GM12878 (cell line): ENCODE measurements at regions not wholly inside any gene's neighbourhood (a gene's known extent, or its start where the extent isn't known, plus 50 kb on each side); places are given as distances from the start of the nearest gene placed in this dataset.
A peak's percentile ranks its signal among the peaks of the same experiment; 100 is the strongest.

ENCODE experiments used
- ATAC-seq: fragments of 200-7000 bp; cut with Tn5 transposase; 3 replicates; pipeline ENCODE4 v1.9.1; 2020; ENCODE audit warnings: mild to moderate bottlenecking, moderate library complexity
- BruUV-seq: library from RNA; stranded (reverse); fragments of 400-500 nt; replicated peaks from 2 replicates; lab custom pipeline; 2021; lab: Mats Ljungman, UMichigan
- CTCF ChIA-PET: fragments of 300-600 bp; sonication (Branson Sonifier 250); formaldehyde crosslinking; extraction: SDS; loops from one replicate; lab custom pipeline; 2021; ENCODE audit warnings: inconsistent platforms; lab: Yijun Ruan, JAX
- POLR2A ChIA-PET: fragments of 350-600 bp; formaldehyde crosslinking; extraction: SDS; loops from one replicate; lab custom pipeline; 2021; ENCODE audit warnings: inconsistent platforms; lab: Charles Lee
- RAD21 ChIA-PET: fragments of 300-600 bp; sonication (Branson Sonifier 250); formaldehyde crosslinking; loops from one replicate; lab custom pipeline; 2023; ENCODE audit warnings: antibody characterized with exemption; ENCODE audit not compliant: unreplicated experiment; lab: Charles Lee
- SMC1A ChIA-PET: fragments of 300-600 bp; sonication (Branson Sonifier 250); formaldehyde crosslinking; loops from one replicate; lab custom pipeline; 2023; ENCODE audit not compliant: unreplicated experiment, uncharacterized antibody; lab: Charles Lee
- DNase-seq: peaks from one replicate; pipeline ENCODE4 v3.0.0-alpha.2; 2011; ENCODE audit warnings: low read depth, low spot score
- FAIRE-seq: peaks from 3 replicates; lab custom pipeline; 2011; peaks lifted over from hg19 to GRCh38; lab: Jason Lieb, UNC
- H2AFZ ChIP-seq: 2 replicates; pipeline ENCODE4 v1.6.0; 2011; ENCODE audit warnings: low read depth, low read length, control low read depth; ENCODE audit not compliant: control insufficient read depth
- H3K27ac ChIP-seq: 2 replicates; pipeline ENCODE4 v1.5.1; 2011; ENCODE audit warnings: control low read depth; ENCODE audit not compliant: control insufficient read depth, insufficient read depth
- H3K27me3 ChIP-seq, 2 experiments: replicated peaks in 1 of 2; 2 replicates each; pipeline versions ENCODE4 v1.6.0 to v1.6.1; 2011; ENCODE audit warnings: low read length in 1 of 2; ENCODE audit not compliant: control insufficient read depth in 2 of 2, insufficient read depth in 2 of 2
- H3K36me3 ChIP-seq, 2 experiments: 2 replicates each; pipeline ENCODE4 v1.5.1; 2011; ENCODE audit warnings: low read length in 1 of 2; ENCODE audit not compliant: control insufficient read depth in 2 of 2, insufficient read depth in 2 of 2
- H3K4me1 ChIP-seq: 2 replicates; pipeline ENCODE4 v1.6.1; 2011; ENCODE audit warnings: mild to moderate bottlenecking, low read length, moderate library complexity, mixed read lengths; ENCODE audit not compliant: control insufficient read depth, insufficient read depth
- H3K4me2 ChIP-seq: 2 replicates; pipeline ENCODE4 v1.6.0; 2011; ENCODE audit warnings: control low read depth; ENCODE audit not compliant: control insufficient read depth, insufficient read depth
- H3K4me3 ChIP-seq: fragments of 200-600 bp; sonication (generic); 2 replicates; pipeline ENCODE4 v1.5.1; 2016
- H3K79me2 ChIP-seq: 2 replicates; pipeline ENCODE4 v1.6.0; 2011; ENCODE audit warnings: low read length; ENCODE audit not compliant: control insufficient read depth, insufficient read depth
- H3K9ac ChIP-seq: 2 replicates; pipeline ENCODE4 v1.8.0; 2011; ENCODE audit warnings: low read length, control low read depth, mixed read lengths; ENCODE audit not compliant: control insufficient read depth, insufficient read depth
- H3K9me3 ChIP-seq: replicated peaks from 3 replicates; pipeline ENCODE4 v1.5.1; 2011; ENCODE audit warnings: mild to moderate bottlenecking, low read length; ENCODE audit not compliant: control insufficient read depth, insufficient read depth
- H4K20me1 ChIP-seq: 2 replicates; pipeline ENCODE4 v1.6.0; 2011; ENCODE audit not compliant: control insufficient read depth, insufficient read depth
- BCL11A ChIP-seq: IDR thresholded peaks from 2 replicates; pipeline ENCODE4 v1.6.1; 2011; ENCODE audit warnings: low read depth, low read length
- ETV6 ChIP-seq, 2 experiments: fragments of 450-650 bp in 1 of 2; IDR thresholded peaks in 1 of 2; conservative IDR thresholded peaks in 1 of 2; 2 replicates each; pipeline ENCODE4 v1.6.1; 2014; ENCODE audit warnings: antibody characterized with exemption in 1 of 2, borderline replicate concordance in 1 of 2, low read depth in 1 of 2, mild to moderate bottlenecking in 1 of 2, moderate library complexity in 1 of 2
- HDAC2 ChIP-seq: fragments of 200-600 bp; sonication (generic); IDR thresholded peaks from 2 replicates; pipeline ENCODE4 v1.6.1; 2017
- IKZF1 ChIP-seq: fragments of 450-650 bp; conservative IDR thresholded peaks from 2 replicates; pipeline ENCODE4 v1.6.1; 2017; ENCODE audit warnings: antibody characterized with exemption, mild to moderate bottlenecking
- IKZF2 ChIP-seq, 2 experiments: fragments of 450-650 bp; IDR thresholded peaks; 2 replicates each; pipeline ENCODE4 v1.6.1; 2017; ENCODE audit warnings: mild to moderate bottlenecking in 2 of 2, moderate library complexity in 2 of 2
- MYB ChIP-seq: fragments of 150-350 bp; IDR thresholded peaks from 2 replicates; pipeline ENCODE4 v1.6.1; 2014; ENCODE audit warnings: mild to moderate bottlenecking, low read depth, low read length, borderline replicate concordance
- PAX5 ChIP-seq: IDR thresholded peaks from 2 replicates; pipeline ENCODE4 v1.6.1; 2011; ENCODE audit warnings: low read depth, low read length, borderline replicate concordance
- SIX5 ChIP-seq: IDR thresholded peaks from 2 replicates; pipeline ENCODE4 v1.6.1; 2011; ENCODE audit warnings: mild to moderate bottlenecking, low read depth, low read length, moderate library complexity; ENCODE audit not compliant: severe bottlenecking
- SMC3 ChIP-seq: IDR thresholded peaks from 2 replicates; pipeline ENCODE4 v1.6.1; 2011; ENCODE audit warnings: low read length, improper control_type of control experiment, borderline replicate concordance
- SUZ12 ChIP-seq: fragments of 200-600 bp; sonication (generic); IDR thresholded peaks from one replicate; pipeline ENCODE4 v1.6.1; 2018; ENCODE audit warnings: antibody characterized with exemption, mild to moderate bottlenecking; ENCODE audit not compliant: unreplicated experiment
- ZNF217 ChIP-seq: fragments of 450-650 bp; IDR thresholded peaks from 2 replicates; pipeline ENCODE4 v1.6.1; 2017; ENCODE audit warnings: antibody characterized with exemption, mild to moderate bottlenecking
- in situ Hi-C: fragments of 300-500 bp; cut with MboI; formaldehyde crosslinking; loops from 9 replicates; pipeline ENCODE4 v1.14.3; 2018; ENCODE audit warnings: mixed read lengths
- intact Hi-C: fragments of 100-400 bp; cut with micrococcal nuclease; formaldehyde crosslinking; loops from one replicate; pipeline ENCODE4 v1.14.2; 2022; ENCODE audit not compliant: unreplicated experiment
- TF ChIP-seq, protein P1 (sequence below): fragments of 150-350 bp; IDR thresholded peaks from 2 replicates; pipeline ENCODE4 v1.6.1; 2016; ENCODE audit warnings: low read depth, low read length
- TF ChIP-seq, protein P2 (sequence below): fragments of 450-650 bp; IDR thresholded peaks from 2 replicates; pipeline ENCODE4 v1.6.1; 2018; ENCODE audit warnings: mild to moderate bottlenecking, low read depth, moderate library complexity; ENCODE audit not compliant: partially characterized antibody
- TF ChIP-seq, protein P3 (sequence below): fragments of 450-650 bp; IDR thresholded peaks from 2 replicates; pipeline ENCODE4 v1.6.1; 2017; ENCODE audit warnings: antibody characterized with exemption, mild to moderate bottlenecking, moderate library complexity

DNA sequence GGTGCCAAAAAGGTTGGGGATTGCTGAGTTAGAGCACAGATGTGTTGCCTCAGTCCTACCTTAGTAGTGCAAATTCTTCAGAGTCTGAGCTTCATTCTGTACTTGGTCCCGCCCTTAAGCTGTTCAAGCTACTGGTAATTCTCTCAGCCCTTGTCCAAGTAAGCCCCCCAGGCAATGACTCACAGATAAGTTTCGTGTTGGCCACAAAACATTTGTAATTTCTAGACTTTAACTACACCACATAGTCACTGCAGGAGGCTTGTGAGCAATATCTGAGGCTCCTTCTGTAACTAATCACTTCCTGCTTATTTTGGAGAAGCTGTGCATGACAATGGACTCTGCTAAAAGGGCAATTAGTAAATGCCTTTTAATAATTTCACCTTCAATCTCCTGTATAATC lies 1420.5 kb downstream of the PCDH7 start (continued):
- TF ChIP-seq SMC3 (no peak), BCL11A (peak; percentile 65; the same call in 1 of the 2 replicates), PAX5 (no peak), IKZF2 (IDR thresholded peaks at IDR 0.05) (peak; percentile 8 to 13; a peak in 1 of 4 replicates), HDAC2 (no peak), SIX5 (no peak), IKZF1 (0 out of 2 replicates have a peak, but pooled peaks have one; percentile 25), ZNF217 (no peak), SUZ12 (no peak), MYB (no peak)

DNA sequence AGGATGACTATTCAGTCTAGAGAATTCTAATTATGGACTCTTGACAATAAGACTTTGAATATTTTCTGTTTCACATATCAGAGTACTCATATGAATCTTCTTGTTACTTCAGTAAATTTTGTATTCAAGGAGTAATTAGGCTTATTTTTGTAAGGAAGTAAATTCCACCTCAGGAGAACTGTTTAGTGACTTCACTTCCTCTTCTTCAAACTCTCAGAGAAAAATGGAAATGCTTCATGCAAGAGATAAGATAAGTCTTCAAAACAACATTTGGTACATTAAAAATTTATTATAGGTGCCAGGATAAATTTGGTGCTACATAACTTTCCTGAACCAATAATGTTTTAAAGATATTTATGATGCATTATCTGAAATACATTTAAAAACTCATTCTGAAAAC lies 1421.9 kb downstream of the PCDH7 start:
- Histone ChIP-seq H3K36me3 (no peaks in the 10 kb centered on the region), H3K27me3 (no peaks in the 10 kb centered on the region), H4K20me1 (no peaks in the 10 kb centered on the region), H2AFZ (no peak overlapping the region), H3K9ac (no peak overlapping the region), H3K79me2 (no peaks in the 10 kb centered on the region), H3K4me3 (no peak overlapping the region), H3K9me3 (no peaks in the 10 kb centered on the region), H3K4me2 (no peak overlapping the region), H3K4me1 (no peaks in the 10 kb centered on the region), H3K27ac (no peak overlapping the region)
- DNase-seq (no peak), ATAC-seq (no peak), FAIRE-seq (no peak)
- SMC1A ChIA-PET = no interaction called here
- BruUV-seq = no TSS peak
- intact Hi-C loops = loop anchor here (5.0 kb wide), 1 partner anchor 1365 kb away; no protein-coding TSS in a partner anchor
- in situ Hi-C loops = no loop called here
- CTCF ChIA-PET = no interaction called here
- POLR2A ChIA-PET = no interaction called here
- RAD21 ChIA-PET = no interaction called here
- TF ChIP-seq, protein P1, sequence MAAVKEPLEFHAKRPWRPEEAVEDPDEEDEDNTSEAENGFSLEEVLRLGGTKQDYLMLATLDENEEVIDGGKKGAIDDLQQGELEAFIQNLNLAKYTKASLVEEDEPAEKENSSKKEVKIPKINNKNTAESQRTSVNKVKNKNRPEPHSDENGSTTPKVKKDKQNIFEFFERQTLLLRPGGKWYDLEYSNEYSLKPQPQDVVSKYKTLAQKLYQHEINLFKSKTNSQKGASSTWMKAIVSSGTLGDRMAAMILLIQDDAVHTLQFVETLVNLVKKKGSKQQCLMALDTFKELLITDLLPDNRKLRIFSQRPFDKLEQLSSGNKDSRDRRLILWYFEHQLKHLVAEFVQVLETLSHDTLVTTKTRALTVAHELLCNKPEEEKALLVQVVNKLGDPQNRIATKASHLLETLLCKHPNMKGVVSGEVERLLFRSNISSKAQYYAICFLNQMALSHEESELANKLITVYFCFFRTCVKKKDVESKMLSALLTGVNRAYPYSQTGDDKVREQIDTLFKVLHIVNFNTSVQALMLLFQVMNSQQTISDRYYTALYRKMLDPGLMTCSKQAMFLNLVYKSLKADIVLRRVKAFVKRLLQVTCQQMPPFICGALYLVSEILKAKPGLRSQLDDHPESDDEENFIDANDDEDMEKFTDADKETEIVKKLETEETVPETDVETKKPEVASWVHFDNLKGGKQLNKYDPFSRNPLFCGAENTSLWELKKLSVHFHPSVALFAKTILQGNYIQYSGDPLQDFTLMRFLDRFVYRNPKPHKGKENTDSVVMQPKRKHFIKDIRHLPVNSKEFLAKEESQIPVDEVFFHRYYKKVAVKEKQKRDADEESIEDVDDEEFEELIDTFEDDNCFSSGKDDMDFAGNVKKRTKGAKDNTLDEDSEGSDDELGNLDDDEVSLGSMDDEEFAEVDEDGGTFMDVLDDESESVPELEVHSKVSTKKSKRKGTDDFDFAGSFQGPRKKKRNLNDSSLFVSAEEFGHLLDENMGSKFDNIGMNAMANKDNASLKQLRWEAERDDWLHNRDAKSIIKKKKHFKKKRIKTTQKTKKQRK = no peak
- TF ChIP-seq, protein P2, sequence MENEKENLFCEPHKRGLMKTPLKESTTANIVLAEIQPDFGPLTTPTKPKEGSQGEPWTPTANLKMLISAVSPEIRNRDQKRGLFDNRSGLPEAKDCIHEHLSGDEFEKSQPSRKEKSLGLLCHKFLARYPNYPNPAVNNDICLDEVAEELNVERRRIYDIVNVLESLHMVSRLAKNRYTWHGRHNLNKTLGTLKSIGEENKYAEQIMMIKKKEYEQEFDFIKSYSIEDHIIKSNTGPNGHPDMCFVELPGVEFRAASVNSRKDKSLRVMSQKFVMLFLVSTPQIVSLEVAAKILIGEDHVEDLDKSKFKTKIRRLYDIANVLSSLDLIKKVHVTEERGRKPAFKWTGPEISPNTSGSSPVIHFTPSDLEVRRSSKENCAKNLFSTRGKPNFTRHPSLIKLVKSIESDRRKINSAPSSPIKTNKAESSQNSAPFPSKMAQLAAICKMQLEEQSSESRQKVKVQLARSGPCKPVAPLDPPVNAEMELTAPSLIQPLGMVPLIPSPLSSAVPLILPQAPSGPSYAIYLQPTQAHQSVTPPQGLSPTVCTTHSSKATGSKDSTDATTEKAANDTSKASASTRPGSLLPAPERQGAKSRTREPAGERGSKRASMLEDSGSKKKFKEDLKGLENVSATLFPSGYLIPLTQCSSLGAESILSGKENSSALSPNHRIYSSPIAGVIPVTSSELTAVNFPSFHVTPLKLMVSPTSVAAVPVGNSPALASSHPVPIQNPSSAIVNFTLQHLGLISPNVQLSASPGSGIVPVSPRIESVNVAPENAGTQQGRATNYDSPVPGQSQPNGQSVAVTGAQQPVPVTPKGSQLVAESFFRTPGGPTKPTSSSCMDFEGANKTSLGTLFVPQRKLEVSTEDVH = no peak
- no peak for TF ChIP-seq ETV6 (conservative IDR thresholded peaks at IDR 0.05 in 1 of 2, IDR thresholded peaks at IDR 0.05 in 1 of 2; ENCODE audit: borderline replicate concordance in 1 of 2, low read depth in 1 of 2)
- TF ChIP-seq, protein P3, sequence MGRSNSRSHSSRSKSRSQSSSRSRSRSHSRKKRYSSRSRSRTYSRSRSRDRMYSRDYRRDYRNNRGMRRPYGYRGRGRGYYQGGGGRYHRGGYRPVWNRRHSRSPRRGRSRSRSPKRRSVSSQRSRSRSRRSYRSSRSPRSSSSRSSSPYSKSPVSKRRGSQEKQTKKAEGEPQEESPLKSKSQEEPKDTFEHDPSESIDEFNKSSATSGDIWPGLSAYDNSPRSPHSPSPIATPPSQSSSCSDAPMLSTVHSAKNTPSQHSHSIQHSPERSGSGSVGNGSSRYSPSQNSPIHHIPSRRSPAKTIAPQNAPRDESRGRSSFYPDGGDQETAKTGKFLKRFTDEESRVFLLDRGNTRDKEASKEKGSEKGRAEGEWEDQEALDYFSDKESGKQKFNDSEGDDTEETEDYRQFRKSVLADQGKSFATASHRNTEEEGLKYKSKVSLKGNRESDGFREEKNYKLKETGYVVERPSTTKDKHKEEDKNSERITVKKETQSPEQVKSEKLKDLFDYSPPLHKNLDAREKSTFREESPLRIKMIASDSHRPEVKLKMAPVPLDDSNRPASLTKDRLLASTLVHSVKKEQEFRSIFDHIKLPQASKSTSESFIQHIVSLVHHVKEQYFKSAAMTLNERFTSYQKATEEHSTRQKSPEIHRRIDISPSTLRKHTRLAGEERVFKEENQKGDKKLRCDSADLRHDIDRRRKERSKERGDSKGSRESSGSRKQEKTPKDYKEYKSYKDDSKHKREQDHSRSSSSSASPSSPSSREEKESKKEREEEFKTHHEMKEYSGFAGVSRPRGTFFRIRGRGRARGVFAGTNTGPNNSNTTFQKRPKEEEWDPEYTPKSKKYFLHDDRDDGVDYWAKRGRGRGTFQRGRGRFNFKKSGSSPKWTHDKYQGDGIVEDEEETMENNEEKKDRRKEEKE = no peak
